Osteoblast (primary cell): ENCODE measurements at regions not wholly inside any gene's neighbourhood (a gene's known extent, or its start where the extent isn't known, plus 50 kb on each side); places are given as distances from the start of the nearest gene placed in this dataset. TPM values are rescaled to one million over a fixed set of nuclear protein-coding genes. Genes with fewer than 3 reads are reported as not detected.

Source experiments
- DNase-seq: peaks from one replicate; pipeline ENCODE4 v3.0.0; 2011; ENCODE audit warnings: low spot score, mixed read lengths; ENCODE audit not compliant: insufficient read length; ENCODE audit errors: missing footprints
- H2AFZ ChIP-seq: 2 replicates; pipeline ENCODE4 v1.6.0; 2011; ENCODE audit warnings: mild to moderate bottlenecking, low read length
- H3K27ac ChIP-seq: 2 replicates; pipeline ENCODE4 v1.5.1; 2011; ENCODE audit warnings: mild to moderate bottlenecking, low read depth, low read length, moderate library complexity
- H3K27me3 ChIP-seq: 2 replicates; pipeline ENCODE4 v1.6.0; 2012; ENCODE audit warnings: mild to moderate bottlenecking, control low read depth, inconsistent platforms, low read length, moderate library complexity; ENCODE audit not compliant: insufficient read depth
- H3K36me3 ChIP-seq: 2 replicates; pipeline ENCODE4 v1.5.1; 2011; ENCODE audit warnings: mild to moderate bottlenecking, low read length, control low read depth, moderate library complexity; ENCODE audit not compliant: insufficient read depth
- H3K4me1 ChIP-seq: 2 replicates; pipeline ENCODE4 v1.5.1; 2011; ENCODE audit warnings: mild to moderate bottlenecking, low read length, control low read depth, moderate library complexity; ENCODE audit not compliant: insufficient read depth
- H3K4me2 ChIP-seq: 2 replicates; pipeline ENCODE4 v1.6.0; 2011; ENCODE audit warnings: mild to moderate bottlenecking, low read length; ENCODE audit not compliant: insufficient read depth
- H3K4me3 ChIP-seq: fragments of 200-600 bp; sonication (generic); 3 replicates; pipeline ENCODE4 v1.5.1; 2012; ENCODE audit warnings: mild to moderate bottlenecking, low read length, inconsistent platforms; ENCODE audit not compliant: insufficient read depth
- H3K79me2 ChIP-seq: 2 replicates; pipeline ENCODE4 v1.6.0; 2012; ENCODE audit warnings: mild to moderate bottlenecking, low read length, control low read depth, inconsistent platforms; ENCODE audit not compliant: insufficient read depth
- H3K9me3 ChIP-seq: 2 replicates; pipeline ENCODE4 v1.5.1; 2011; ENCODE audit warnings: low read depth, low read length, control low read depth
- H4K20me1 ChIP-seq: 2 replicates; pipeline ENCODE4 v1.6.0; 2012; ENCODE audit warnings: mild to moderate bottlenecking, low read length, control low read depth; ENCODE audit not compliant: insufficient read depth
- small RNA-seq: library from RNA; depleted of rRNA; stranded (forward); fragments of <200 nt; gene quantifications from one replicate; pipeline ENCODE3, GENCODE V24; 2012
- TF ChIP-seq, protein P1 (sequence below): IDR thresholded peaks from 2 replicates; pipeline ENCODE4 v1.5.1; 2011; ENCODE audit warnings: mild to moderate bottlenecking, low read depth, low read length, moderate library complexity; ENCODE audit errors: extremely low read depth

DNA sequence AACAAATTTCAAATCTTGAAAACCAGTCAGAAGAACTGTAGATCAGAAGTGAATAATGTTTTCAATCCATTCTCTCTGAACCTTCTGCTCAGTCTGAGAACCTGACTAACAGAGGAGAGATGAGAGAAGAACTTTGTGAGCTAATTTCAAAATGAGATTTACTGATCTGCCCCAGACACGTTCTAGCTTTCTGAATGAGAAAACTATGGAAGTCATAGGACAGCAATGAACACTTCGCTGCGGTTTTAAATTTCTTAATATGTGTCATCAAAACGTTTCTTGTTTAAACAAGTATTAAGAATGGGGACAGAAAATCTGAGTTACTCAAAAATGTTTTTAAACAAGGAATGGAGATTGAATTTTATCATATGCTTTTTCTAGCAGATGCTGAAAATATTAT, 66.6 kb upstream of the FAR2 start:
- Histone ChIP-seq H3K4me2 (no peak overlapping the region), H3K27me3 (no peaks in the 10 kb centered on the region), H3K4me3 (no peak overlapping the region), H4K20me1 (no peaks in the 10 kb centered on the region), H3K27ac (peak overlapping the region; percentile 33), H3K9me3 (no peaks in the 10 kb centered on the region), H3K79me2 (no peaks in the 10 kb centered on the region), H3K36me3 (no peaks in the 10 kb centered on the region), H2AFZ (no peak overlapping the region), H3K4me1 (no peaks in the 10 kb centered on the region)
- TF ChIP-seq, protein P1, sequence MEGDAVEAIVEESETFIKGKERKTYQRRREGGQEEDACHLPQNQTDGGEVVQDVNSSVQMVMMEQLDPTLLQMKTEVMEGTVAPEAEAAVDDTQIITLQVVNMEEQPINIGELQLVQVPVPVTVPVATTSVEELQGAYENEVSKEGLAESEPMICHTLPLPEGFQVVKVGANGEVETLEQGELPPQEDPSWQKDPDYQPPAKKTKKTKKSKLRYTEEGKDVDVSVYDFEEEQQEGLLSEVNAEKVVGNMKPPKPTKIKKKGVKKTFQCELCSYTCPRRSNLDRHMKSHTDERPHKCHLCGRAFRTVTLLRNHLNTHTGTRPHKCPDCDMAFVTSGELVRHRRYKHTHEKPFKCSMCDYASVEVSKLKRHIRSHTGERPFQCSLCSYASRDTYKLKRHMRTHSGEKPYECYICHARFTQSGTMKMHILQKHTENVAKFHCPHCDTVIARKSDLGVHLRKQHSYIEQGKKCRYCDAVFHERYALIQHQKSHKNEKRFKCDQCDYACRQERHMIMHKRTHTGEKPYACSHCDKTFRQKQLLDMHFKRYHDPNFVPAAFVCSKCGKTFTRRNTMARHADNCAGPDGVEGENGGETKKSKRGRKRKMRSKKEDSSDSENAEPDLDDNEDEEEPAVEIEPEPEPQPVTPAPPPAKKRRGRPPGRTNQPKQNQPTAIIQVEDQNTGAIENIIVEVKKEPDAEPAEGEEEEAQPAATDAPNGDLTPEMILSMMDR: no peak
- DNase-seq: no peak

DNA sequence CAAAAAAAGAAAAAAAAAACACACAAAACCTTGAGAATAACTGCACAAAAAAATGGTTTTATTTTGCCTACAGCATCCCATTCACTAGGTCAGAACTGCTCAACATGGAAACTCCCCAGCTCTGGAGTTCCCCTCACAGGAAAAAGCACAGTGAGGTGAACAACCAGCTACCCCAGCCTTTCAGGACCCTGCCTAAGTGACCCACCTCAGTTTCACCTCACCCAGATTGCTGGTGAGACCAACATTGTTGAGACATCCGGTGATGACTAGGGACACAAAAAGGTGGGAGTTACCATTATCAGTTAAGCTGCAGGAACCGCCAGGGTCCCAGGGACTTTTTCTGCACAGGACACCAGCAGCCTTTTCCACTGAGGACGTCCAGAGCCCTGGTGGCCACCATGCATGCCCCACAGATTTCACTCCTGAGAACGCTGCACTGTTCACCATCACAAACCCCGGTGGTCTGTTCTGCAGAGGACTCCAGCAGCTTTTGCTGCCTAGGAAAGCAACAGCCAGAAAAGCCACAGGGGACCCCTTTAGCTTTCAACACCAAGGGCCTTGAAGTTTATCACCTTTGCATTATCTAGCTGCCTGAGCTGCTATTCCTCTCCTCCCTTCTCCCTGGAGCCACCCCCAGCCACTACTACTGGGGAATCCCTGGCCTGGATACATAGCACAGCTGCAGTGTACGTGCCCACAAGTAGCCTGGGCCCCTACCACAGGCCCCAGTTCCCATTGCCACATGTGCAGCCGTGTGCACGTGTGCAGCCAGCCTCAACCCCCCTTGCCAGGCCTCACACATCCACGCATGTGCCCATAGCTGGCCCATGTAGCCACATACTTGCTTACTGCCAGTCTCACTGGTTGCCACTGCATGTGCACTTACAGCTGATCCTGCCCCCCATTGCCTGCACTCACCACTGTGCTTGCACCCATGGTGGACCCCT, 62.5 kb upstream of the FAR2 start:
- H3K4me3 ChIP-seq: no peak overlapping the region
- no peaks in the 10 kb centered on the region for H4K20me1 ChIP-seq
- H3K4me1 ChIP-seq: no peaks in the 10 kb centered on the region
- H3K4me2 ChIP-seq: no peak overlapping the region
- no peaks in the 10 kb centered on the region for H3K79me2 ChIP-seq
- H2AFZ ChIP-seq: no peak overlapping the region
- TF ChIP-seq, protein P1: no peak
- H3K36me3 ChIP-seq: no peaks in the 10 kb centered on the region
- H3K9me3 ChIP-seq: no peaks in the 10 kb centered on the region
- no peaks in the 10 kb centered on the region for H3K27me3 ChIP-seq
- no peak for DNase-seq
- no peak overlapping the region for H3K27ac ChIP-seq

DNA sequence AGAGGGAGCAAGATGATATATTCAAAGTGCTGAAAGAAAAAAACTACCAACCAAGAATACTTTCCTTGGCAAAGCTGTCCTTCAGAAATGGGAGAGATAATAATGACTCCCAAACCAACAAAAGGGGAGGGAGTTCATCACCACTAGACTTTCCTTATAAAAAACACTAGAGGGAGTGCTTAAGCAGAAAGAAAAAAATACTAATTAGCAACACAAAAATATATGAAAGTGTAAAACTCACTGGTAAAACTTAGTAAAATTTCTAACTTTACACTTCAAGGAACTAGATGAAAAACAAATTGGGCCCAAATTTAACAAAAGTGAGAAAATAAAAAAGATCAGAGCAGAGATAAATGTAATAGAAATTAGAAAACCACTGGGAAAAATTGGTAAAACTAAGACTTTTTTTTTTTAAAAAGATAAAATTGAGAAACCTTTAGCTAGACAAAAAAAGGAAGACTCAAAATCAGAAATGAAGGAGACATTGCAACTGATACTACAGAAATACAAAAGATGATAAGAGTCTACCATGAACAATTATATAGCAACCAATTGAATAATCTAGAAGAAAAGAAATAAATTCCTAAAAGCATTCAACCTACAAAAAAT, 60.4 kb upstream of the FAR2 start:
- no peaks in the 10 kb centered on the region for H4K20me1 ChIP-seq
- TF ChIP-seq, protein P1: peak; percentile 61
- no peaks in the 10 kb centered on the region for H3K4me1 ChIP-seq
- H3K27me3 ChIP-seq: no peaks in the 10 kb centered on the region
- no peak overlapping the region for H2AFZ ChIP-seq
- no peaks in the 10 kb centered on the region for H3K36me3 ChIP-seq
- DNase-seq: peak; percentile 90
- no peak overlapping the region for H3K27ac ChIP-seq
- no peak overlapping the region for H3K4me3 ChIP-seq
- H3K9me3 ChIP-seq: no peaks in the 10 kb centered on the region
- no peaks in the 10 kb centered on the region for H3K79me2 ChIP-seq
- H3K4me2 ChIP-seq: no peak overlapping the region

Small RNA genes lying in the stretch of these regions (small RNA-seq; reads per million reads assigned to genes)
- not detected for gene AC024255.1
